ENCODE measurements at regions not wholly inside any gene's neighbourhood (a gene's known extent, or its start where the extent isn't known, plus 50 kb on each side); places are given as distances from the start of the nearest gene placed in this dataset.

GRCh38 chr6:12371151-12371550, 81.0 kb downstream of the EDN1 start:
- H3K36me3 ChIP-seq (ENCODE audit: control insufficient read depth in 2 of 2, extremely low read depth in 1 of 2, insufficient read depth in 2 of 2, low read length in 2 of 2) = no peaks in the 10 kb centered on the region
- H3K4me1 ChIP-seq (ENCODE audit: control insufficient read depth, extremely low read depth, insufficient read depth, low read length) = peaks cover 9% of the 10 kb centered on the region
- H2AFZ ChIP-seq (ENCODE audit: control insufficient read depth, low read length) = no peak overlapping the region
- no peak overlapping the region for H3K27ac ChIP-seq (ENCODE audit: control insufficient read depth, insufficient read depth, low read length)
- dilution Hi-C loops (cut with MboI; ENCODE audit: extremely low pct_ligation_motif_present, low sequenced_read_pairs) = no loop called here
- H3K9me1 ChIP-seq (ENCODE audit: control insufficient read depth, extremely low read depth, insufficient read depth, low read length) = no peaks in the 10 kb centered on the region
- H3K9me3 ChIP-seq (ENCODE audit: control insufficient read depth, low read depth, low read length) = no peaks in the 10 kb centered on the region
- no peaks in the 10 kb centered on the region for H4K20me1 ChIP-seq (ENCODE audit: control insufficient read depth, extremely low read depth, insufficient read depth, low read length)
- H3K9ac ChIP-seq (ENCODE audit: control insufficient read depth, extremely low read depth, insufficient read depth, low read length) = no peak overlapping the region
- no peak for FAIRE-seq
- H3K27me3 ChIP-seq (ENCODE audit: control insufficient read depth, extremely low read depth, insufficient read depth, low read length) = no peaks in the 10 kb centered on the region
- H3K79me2 ChIP-seq (ENCODE audit: control insufficient read depth, insufficient read depth, low read length) = no peaks in the 10 kb centered on the region
- no peak overlapping the region for H3K4me2 ChIP-seq (ENCODE audit: control insufficient read depth, extremely low read depth, insufficient read depth, low read depth, low read length)
- no peak overlapping the region for H3K4me3 ChIP-seq (ENCODE audit: control insufficient read depth in 2 of 3, extremely low read depth in 1 of 3, insufficient read depth in 2 of 3, low read depth in 1 of 3, low read length in 3 of 3)
- TF ChIP-seq CTCF (optimal IDR thresholded peaks at IDR 0.05 in 1 of 3, IDR thresholded peaks at IDR 0.05 in 1 of 3, conservative IDR thresholded peaks at IDR 0.05 in 1 of 3; ENCODE audit: extremely low read depth in 1 of 3, insufficient read depth in 2 of 3, low read length in 3 of 3) (no peak), EZH2 (IDR thresholded peaks at IDR 0.05; ENCODE audit: low read length) (no peak)
- no peak for DNase-seq (ENCODE audit: low read depth, low spot score)

DNA sequence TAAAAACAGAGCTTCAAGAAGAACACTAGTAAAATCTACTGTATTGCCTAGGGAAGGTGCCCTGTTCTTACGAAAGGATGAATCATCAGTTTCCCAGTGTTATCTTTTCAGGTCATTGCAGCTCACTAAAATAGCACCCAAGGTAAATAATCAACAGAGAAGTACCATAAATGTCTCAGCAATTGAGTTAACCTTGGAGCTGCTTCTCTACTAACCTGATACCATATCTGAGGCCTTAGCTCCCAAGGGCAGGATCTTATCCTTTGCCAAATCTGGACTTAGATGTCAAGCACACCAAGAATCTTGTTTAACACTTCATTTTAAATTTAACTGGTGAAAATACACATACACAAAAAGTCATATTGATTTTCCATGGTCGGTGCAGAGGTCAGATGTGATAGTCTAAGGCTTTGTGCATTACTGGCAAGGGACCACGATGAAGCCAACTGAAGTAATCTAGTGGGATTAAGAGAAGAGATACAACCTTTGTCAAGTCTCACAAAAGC, 81.5 kb downstream of the EDN1 start:
- Histone ChIP-seq H4K20me1 (ENCODE audit: control insufficient read depth, extremely low read depth, insufficient read depth, low read length) (no peaks in the 10 kb centered on the region), H3K4me3 (ENCODE audit: control insufficient read depth in 2 of 3, extremely low read depth in 1 of 3, insufficient read depth in 2 of 3, low read depth in 1 of 3, low read length in 3 of 3) (no peak overlapping the region), H3K79me2 (ENCODE audit: control insufficient read depth, insufficient read depth, low read length) (no peaks in the 10 kb centered on the region), H3K9me1 (ENCODE audit: control insufficient read depth, extremely low read depth, insufficient read depth, low read length) (no peaks in the 10 kb centered on the region), H3K4me2 (ENCODE audit: control insufficient read depth, extremely low read depth, insufficient read depth, low read depth, low read length) (peak overlapping the region; percentile 9), H3K36me3 (ENCODE audit: control insufficient read depth in 2 of 2, extremely low read depth in 1 of 2, insufficient read depth in 2 of 2, low read length in 2 of 2) (no peaks in the 10 kb centered on the region), H3K9me3 (ENCODE audit: control insufficient read depth, low read depth, low read length) (no peaks in the 10 kb centered on the region), H3K27me3 (ENCODE audit: control insufficient read depth, extremely low read depth, insufficient read depth, low read length) (no peaks in the 10 kb centered on the region), H3K9ac (ENCODE audit: control insufficient read depth, extremely low read depth, insufficient read depth, low read length) (no peak overlapping the region), H2AFZ (ENCODE audit: control insufficient read depth, low read length) (no peak overlapping the region), H3K4me1 (ENCODE audit: control insufficient read depth, extremely low read depth, insufficient read depth, low read length) (peaks cover 9% of the 10 kb centered on the region), H3K27ac (ENCODE audit: control insufficient read depth, insufficient read depth, low read length) (no peak overlapping the region)
- dilution Hi-C loops (cut with MboI; ENCODE audit: extremely low pct_ligation_motif_present, low sequenced_read_pairs) = no loop called here
- no peak for TF ChIP-seq EZH2 (IDR thresholded peaks at IDR 0.05; ENCODE audit: low read length)
- no peak for TF ChIP-seq CTCF (optimal IDR thresholded peaks at IDR 0.05 in 1 of 3, IDR thresholded peaks at IDR 0.05 in 1 of 3, conservative IDR thresholded peaks at IDR 0.05 in 1 of 3; ENCODE audit: extremely low read depth in 1 of 3, insufficient read depth in 2 of 3, low read length in 3 of 3)
- FAIRE-seq (peak; percentile 43), DNase-seq (ENCODE audit: low read depth, low spot score) (no peak)
